K562 (cell line): ENCODE measurements at regions not wholly inside any gene's neighbourhood (a gene's known extent, or its start where the extent isn't known, plus 50 kb on each side); places are given as distances from the start of the nearest gene placed in this dataset.

Experiments used
- ATAC-seq: fragments of 200-7000 bp; cut with Tn5 transposase; 3 replicates; pipeline ENCODE4 v1.9.1; 2020; ENCODE audit warnings: moderate library complexity
- BruUV-seq: library from RNA; stranded (reverse); fragments of 400-500 nt; replicated peaks from 2 replicates; lab custom pipeline; 2021; lab: Mats Ljungman, UMichigan
- CTCF ChIA-PET: fragments of 300-600 bp; formaldehyde crosslinking; extraction: SDS; loops from one replicate; lab custom pipeline; 2021; ENCODE audit warnings: low intra/inter-chr PET ratio; lab: Yijun Ruan, JAX
- POLR2A ChIA-PET: fragments of 300-600, 350-650 bp; sonication (Branson Sonifier 250); formaldehyde crosslinking; extraction: SDS; loops from one replicate; lab custom pipeline; 2021; ENCODE audit warnings: antibody characterized with exemption, inconsistent platforms; lab: Yijun Ruan, JAX
- DNase-seq, 4 experiments: peaks; one replicate each; pipeline versions ENCODE4 v3.0.0 to v3.0.0-alpha.2; 2011 to 2018; ENCODE audit warnings: low spot score in 3 of 4, mixed read lengths in 3 of 4; ENCODE audit errors: extremely low read depth in 1 of 4
- FAIRE-seq: peaks from 2 replicates; lab custom pipeline; 2011; peaks lifted over from hg19 to GRCh38; lab: Jason Lieb, UNC
- H2AFZ ChIP-seq: 2 replicates; pipeline ENCODE4 v1.6.0; 2011; ENCODE audit warnings: low read depth, low read length, control low read depth, inconsistent platforms
- H3K27ac ChIP-seq: fragments of 200-600 bp; 3 replicates; pipeline ENCODE4 v1.8.0; 2011; ENCODE audit warnings: low read depth, mild to moderate bottlenecking, control low read depth, inconsistent platforms, low read length, moderate library complexity, mixed read lengths; ENCODE audit errors: extremely low read depth
- H3K27me3 ChIP-seq, 2 experiments: fragments of 300-600 bp in 1 of 2; 2 replicates in 1 of 2; 3 replicates in 1 of 2; pipeline versions ENCODE4 v1.6.0 to v1.8.0; 2011; ENCODE audit warnings: inconsistent platforms in 2 of 2, low read length in 2 of 2, mild to moderate bottlenecking in 1 of 2, mixed read lengths in 1 of 2, moderate library complexity in 1 of 2; ENCODE audit not compliant: control insufficient read depth in 2 of 2, insufficient read depth in 2 of 2
- H3K36me3 ChIP-seq: fragments of 300-600 bp; 3 replicates; pipeline ENCODE4 v1.8.0; 2011; ENCODE audit warnings: mild to moderate bottlenecking, low read length, inconsistent platforms; ENCODE audit not compliant: control insufficient read depth, insufficient read depth
- H3K4me1 ChIP-seq, 2 experiments: fragments of 200-600 bp in 1 of 2; replicated peaks in 1 of 2; 2 replicates in 1 of 2; 3 replicates in 1 of 2; pipeline versions ENCODE4 v1.5.1 to v1.8.0; 2011; ENCODE audit warnings: inconsistent platforms in 2 of 2, low read length in 2 of 2, mild to moderate bottlenecking in 1 of 2, mixed read lengths in 1 of 2, moderate library complexity in 1 of 2; ENCODE audit not compliant: control insufficient read depth in 2 of 2, insufficient read depth in 2 of 2
- H3K4me2 ChIP-seq: 2 replicates; pipeline ENCODE4 v1.6.1; 2011; ENCODE audit warnings: low read length, control low read depth, inconsistent platforms, mixed read lengths; ENCODE audit not compliant: insufficient read depth
- H3K4me3 ChIP-seq: fragments of 200-600 bp; sonication (generic), shearing (Covaris generic); 2 replicates; pipeline ENCODE4 v1.5.1; 2016; ENCODE audit warnings: control low read depth, inconsistent platforms
- H3K79me2 ChIP-seq: fragments of 200-600 bp; 3 replicates; pipeline ENCODE4 v1.8.0; 2011; ENCODE audit warnings: low read length, inconsistent platforms; ENCODE audit not compliant: control insufficient read depth, insufficient read depth
- H3K9ac ChIP-seq, 2 experiments: 2 replicates each; pipeline versions ENCODE4 v1.6.0 to v1.6.1; 2011; ENCODE audit warnings: low read depth in 2 of 2, low read length in 2 of 2, control low read depth in 1 of 2, inconsistent platforms in 1 of 2, mild to moderate bottlenecking in 1 of 2, mixed read lengths in 1 of 2; ENCODE audit not compliant: insufficient read depth in 1 of 2
- H3K9me1 ChIP-seq: one replicate; pipeline ENCODE4 v1.6.0; 2011; ENCODE audit warnings: inconsistent platforms, mild to moderate bottlenecking, low read length, moderate library complexity; ENCODE audit not compliant: control insufficient read depth, insufficient read depth
- H3K9me3 ChIP-seq: replicated peaks from 2 replicates; pipeline ENCODE4 v1.5.1; 2011; ENCODE audit warnings: low read depth, low read length, inconsistent platforms; ENCODE audit not compliant: control insufficient read depth, insufficient read depth
- H4K20me1 ChIP-seq: replicated peaks from 2 replicates; pipeline ENCODE4 v1.6.1; 2011; ENCODE audit warnings: low read length, inconsistent platforms, mixed read lengths; ENCODE audit not compliant: control insufficient read depth, insufficient read depth
- CBX8 ChIP-seq: fragments of 200-600 bp; sonication (generic); IDR thresholded peaks from 2 replicates; pipeline ENCODE4 v1.6.1; 2012; ENCODE audit warnings: borderline replicate concordance, mixed run types, low read depth, mild to moderate bottlenecking, moderate library complexity, mixed read lengths, low read length, control low read depth, inconsistent platforms; ENCODE audit not compliant: poor library complexity, severe bottlenecking; ENCODE audit errors: extremely low read depth
- CREB1 ChIP-seq, 2 experiments: sonication (generic) in 1 of 2; formaldehyde crosslinking in 1 of 2; IDR thresholded peaks; 2 replicates each; pipeline versions ENCODE4 v1.6.1 to v1.8.0; 2012 to 2022; ENCODE audit warnings: inconsistent platforms in 1 of 2, mild to moderate bottlenecking in 1 of 2, missing genetic modification reagents in 1 of 2, moderate library complexity in 1 of 2
- ELF4 ChIP-seq: fragments of 450-650 bp; formaldehyde crosslinking; IDR thresholded peaks from 2 replicates; pipeline ENCODE4 v1.4.0; 2022; ENCODE audit warnings: missing genetic modification characterization
- FOXA1 ChIP-seq: fragments of 450-650 bp; IDR thresholded peaks from 2 replicates; pipeline ENCODE4 v1.6.1; 2016; ENCODE audit warnings: mild to moderate bottlenecking, borderline replicate concordance
- HMGN3 ChIP-seq: IDR thresholded peaks from 2 replicates; pipeline ENCODE4 v1.6.1; 2011; ENCODE audit warnings: borderline replicate concordance, low read depth, mild to moderate bottlenecking, mixed read lengths, low read length; ENCODE audit not compliant: insufficient read length; ENCODE audit errors: extremely low read depth
- KDM2B ChIP-seq: fragments of 250-450 bp; sonication (Bioruptor Pico); IDR thresholded peaks from 2 replicates; pipeline ENCODE4 v1.8.0; 2021; ENCODE audit warnings: mild to moderate bottlenecking, moderate library complexity
- KLF6 ChIP-seq: fragments of 250-450 bp; sonication (Bioruptor Pico); IDR thresholded peaks from 2 replicates; pipeline ENCODE4 v1.4.0; 2020; ENCODE audit warnings: mild to moderate bottlenecking, moderate library complexity, borderline replicate concordance
- MCM7 ChIP-seq, 2 experiments: fragments of 450-650 bp; IDR thresholded peaks; 2 replicates each; pipeline ENCODE4 v1.6.1; 2016 to 2018
- NCOA2 ChIP-seq, 2 experiments: fragments of 450-650 bp; IDR thresholded peaks; 2 replicates each; pipeline ENCODE4 v1.6.1; 2018; ENCODE audit warnings: mild to moderate bottlenecking in 2 of 2, moderate library complexity in 1 of 2; ENCODE audit not compliant: partially characterized antibody in 2 of 2
- PHB ChIP-seq: fragments of 250-450 bp; sonication (Bioruptor Pico); IDR thresholded peaks from 2 replicates; pipeline ENCODE4 v1.5.0; 2021
- PURB ChIP-seq: sonication (generic); formaldehyde crosslinking; IDR thresholded peaks from 2 replicates; pipeline ENCODE4 v1.9.0; 2021; ENCODE audit warnings: low read depth, mild to moderate bottlenecking, missing genetic modification reagents
- TFAM ChIP-seq: fragments of 250-450 bp; sonication (Bioruptor Pico); conservative IDR thresholded peaks from 2 replicates; pipeline ENCODE4 v1.5.0; 2021; ENCODE audit warnings: mild to moderate bottlenecking, moderate library complexity
- XRCC5 ChIP-seq: fragments of 200-400 bp; formaldehyde crosslinking; IDR thresholded peaks from 2 replicates; pipeline ENCODE4 v1.6.1; 2017; ENCODE audit warnings: low read depth, mild to moderate bottlenecking, low read length
- WGBS: fragments of 100-300 bp; shearing (Covaris generic); methylation state at CpG from one replicate; pipeline ENCODE4 v1.1.6; 2016; ENCODE audit warnings: low coverage, mixed read lengths; ENCODE audit not compliant: insufficient coverage; ENCODE audit errors: missing lambda C conversion rate; 5-methylcytosine and 5-hydroxymethylcytosine counted together
- in situ Hi-C: fragments of 300-500 bp; cut with MboI; formaldehyde crosslinking; loops from 4 replicates; pipeline ENCODE4 v1.15.0; 2018; ENCODE audit warnings: inconsistent platforms, mixed read lengths
- intact Hi-C: fragments of 100-400 bp; cut with micrococcal nuclease; formaldehyde crosslinking; loops from 2 replicates; pipeline ENCODE4 v1.14.2; 2022
- TF ChIP-seq, protein P1 (sequence below): fragments of 250-450 bp; sonication (Bioruptor Pico); IDR thresholded peaks from 2 replicates; pipeline ENCODE4 v1.6.1; 2021; ENCODE audit warnings: mild to moderate bottlenecking
- TF ChIP-seq, protein P2 (sequence below): fragments of 450-650 bp; formaldehyde crosslinking; IDR thresholded peaks from 2 replicates; pipeline ENCODE4 v1.4.0; 2020; ENCODE audit warnings: mild to moderate bottlenecking
- TF ChIP-seq, protein P3 (sequence below): fragments of 250-450 bp; sonication (Bioruptor Pico); IDR thresholded peaks from 2 replicates; pipeline ENCODE4 v1.8.0; 2021; ENCODE audit warnings: moderate library complexity, mild to moderate bottlenecking, inconsistent platforms

DNA sequence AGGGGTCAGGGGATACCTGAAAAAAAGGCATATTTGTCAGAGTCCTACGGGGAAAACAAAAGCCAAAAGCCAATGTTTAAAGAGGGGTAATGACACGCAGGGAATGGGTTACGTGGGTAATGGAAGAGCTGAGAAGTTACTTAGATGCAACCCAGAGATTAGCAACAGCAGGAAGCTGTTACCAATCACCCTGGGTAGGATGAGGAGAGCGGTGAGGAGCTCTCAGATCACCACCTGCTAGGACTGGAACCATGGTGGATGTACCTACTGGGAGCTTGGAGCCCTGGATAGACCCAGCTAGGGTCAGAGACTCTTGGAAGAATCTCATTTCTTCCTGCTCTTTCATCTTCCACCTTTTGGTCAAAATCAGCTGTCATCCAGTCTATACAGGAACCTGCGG lies 51.2 kb upstream of the RNF24 start:
- no TSS peak for BruUV-seq
- intact Hi-C loops: no loop called here

More for the DNA sequence above, 51.2 kb upstream of the RNF24 start:
- Histone ChIP-seq H3K9me3 (0 out of 2 replicates have a peak, but pooled peaks cover 3% of the 10 kb centered on the region), H3K4me3 (no peak overlapping the region), H3K4me2 (no peak overlapping the region), H3K27me3 (no peaks in the 10 kb centered on the region), H3K79me2 (no peaks in the 10 kb centered on the region), H2AFZ (peak overlapping the region; percentile 92), H3K36me3 (no peaks in the 10 kb centered on the region), H4K20me1 (no peaks in the 10 kb centered on the region), H3K27ac (no peak overlapping the region), H3K9ac (no peak overlapping the region; a peak in 1 of 4 replicates), H3K4me1 (peaks cover 32 to 60% of the 10 kb centered on the region in 2 experiments), H3K9me1 (no peaks in the 10 kb centered on the region)
- CTCF ChIA-PET: no interaction called here
- FAIRE-seq (no peak), ATAC-seq (no peak), DNase-seq (no peak)
- in situ Hi-C loops: no loop called here
- 54% methylated on average over 5 of the region's 5 CpGs for WGBS
- POLR2A ChIA-PET: interaction anchor here (0.6 to 1.1 kb wide), 2 partner anchors 54 to 85 kb away, joined by 3 read pairs; no protein-coding TSS in a partner anchor
- TF ChIP-seq XRCC5: no peak
- no peak for TF ChIP-seq PHB (CRISPR knock-in tag)
- TF ChIP-seq CBX8: no peak
- TF ChIP-seq FOXA1: no peak
- TF ChIP-seq, protein P1, sequence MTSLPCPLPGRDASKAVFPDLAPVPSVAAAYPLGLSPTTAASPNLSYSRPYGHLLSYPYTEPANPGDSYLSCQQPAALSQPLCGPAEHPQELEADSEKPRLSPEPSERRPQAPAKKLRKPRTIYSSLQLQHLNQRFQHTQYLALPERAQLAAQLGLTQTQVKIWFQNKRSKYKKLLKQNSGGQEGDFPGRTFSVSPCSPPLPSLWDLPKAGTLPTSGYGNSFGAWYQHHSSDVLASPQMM (CRISPR knock-in tag): no peak
- no peak for TF ChIP-seq KLF6 (CRISPR knock-in tag)
- no peak for TF ChIP-seq NCOA2 (IDR thresholded peaks at IDR 0.05; ENCODE audit: partially characterized antibody in 2 of 2)
- no peak for TF ChIP-seq CREB1 (IDR thresholded peaks at IDR 0.05)
- no peak for TF ChIP-seq CREB1 (CRISPR knock-in tag; IDR thresholded peaks at IDR 0.05)
- TF ChIP-seq HMGN3: no peak
- TF ChIP-seq PURB (CRISPR knock-in tag): no peak
- TF ChIP-seq, protein P2, sequence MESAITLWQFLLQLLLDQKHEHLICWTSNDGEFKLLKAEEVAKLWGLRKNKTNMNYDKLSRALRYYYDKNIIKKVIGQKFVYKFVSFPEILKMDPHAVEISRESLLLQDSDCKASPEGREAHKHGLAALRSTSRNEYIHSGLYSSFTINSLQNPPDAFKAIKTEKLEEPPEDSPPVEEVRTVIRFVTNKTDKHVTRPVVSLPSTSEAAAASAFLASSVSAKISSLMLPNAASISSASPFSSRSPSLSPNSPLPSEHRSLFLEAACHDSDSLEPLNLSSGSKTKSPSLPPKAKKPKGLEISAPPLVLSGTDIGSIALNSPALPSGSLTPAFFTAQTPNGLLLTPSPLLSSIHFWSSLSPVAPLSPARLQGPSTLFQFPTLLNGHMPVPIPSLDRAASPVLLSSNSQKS (CRISPR knock-in tag): no peak
- no peak for TF ChIP-seq MCM7 (IDR thresholded peaks at IDR 0.05)
- TF ChIP-seq ELF4 (CRISPR knock-in tag): no peak
- TF ChIP-seq TFAM (CRISPR knock-in tag): no peak
- no peak for TF ChIP-seq KDM2B
- TF ChIP-seq, protein P3, sequence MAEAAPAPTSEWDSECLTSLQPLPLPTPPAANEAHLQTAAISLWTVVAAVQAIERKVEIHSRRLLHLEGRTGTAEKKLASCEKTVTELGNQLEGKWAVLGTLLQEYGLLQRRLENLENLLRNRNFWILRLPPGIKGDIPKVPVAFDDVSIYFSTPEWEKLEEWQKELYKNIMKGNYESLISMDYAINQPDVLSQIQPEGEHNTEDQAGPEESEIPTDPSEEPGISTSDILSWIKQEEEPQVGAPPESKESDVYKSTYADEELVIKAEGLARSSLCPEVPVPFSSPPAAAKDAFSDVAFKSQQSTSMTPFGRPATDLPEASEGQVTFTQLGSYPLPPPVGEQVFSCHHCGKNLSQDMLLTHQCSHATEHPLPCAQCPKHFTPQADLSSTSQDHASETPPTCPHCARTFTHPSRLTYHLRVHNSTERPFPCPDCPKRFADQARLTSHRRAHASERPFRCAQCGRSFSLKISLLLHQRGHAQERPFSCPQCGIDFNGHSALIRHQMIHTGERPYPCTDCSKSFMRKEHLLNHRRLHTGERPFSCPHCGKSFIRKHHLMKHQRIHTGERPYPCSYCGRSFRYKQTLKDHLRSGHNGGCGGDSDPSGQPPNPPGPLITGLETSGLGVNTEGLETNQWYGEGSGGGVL (CRISPR knock-in tag): no peak
